IMR-90 (cell line): ENCODE measurements at regions not wholly inside any gene's neighbourhood (a gene's known extent, or its start where the extent isn't known, plus 50 kb on each side); places are given as distances from the start of the nearest gene placed in this dataset.

ENCODE experiments used
- ATAC-seq: fragments of 200-7000 bp; cut with Tn5 transposase; 2 replicates; pipeline ENCODE4 v1.9.1; 2020; ENCODE audit warnings: low read depth, mild to moderate bottlenecking, moderate library complexity
- BruUV-seq: library from RNA; stranded (reverse); fragments of 400-500 nt; replicated peaks from 2 replicates; lab custom pipeline; 2021; lab: Mats Ljungman, UMichigan
- CTCF ChIA-PET: fragments of 300-600 bp; formaldehyde crosslinking; extraction: SDS; loops from one replicate; lab custom pipeline; 2021; ENCODE audit warnings: antibody characterized with exemption; lab: Yijun Ruan, JAX
- POLR2A ChIA-PET: fragments of 300-600 bp; sonication (Branson Sonifier 250); formaldehyde crosslinking; loops from one replicate; lab custom pipeline; 2022; ENCODE audit warnings: antibody characterized with exemption; ENCODE audit not compliant: unreplicated experiment; lab: Charles Lee
- DNase-seq: peaks from one replicate; pipeline ENCODE4 v3.0.0; 2013
- H2AFZ ChIP-seq: replicated peaks from 2 replicates; pipeline ENCODE3; 2013; ENCODE audit warnings: low read length, mild to moderate bottlenecking; ENCODE audit not compliant: poor library complexity
- H2AK5ac ChIP-seq: 2 replicates; pipeline ENCODE4 v1.6.1; 2013; ENCODE audit warnings: low read depth, low read length, inconsistent platforms
- H2AK9ac ChIP-seq: replicated peaks from 2 replicates; pipeline ENCODE3; 2013; ENCODE audit warnings: mild to moderate bottlenecking, low read depth, low read length, moderate library complexity; ENCODE audit not compliant: poor library complexity
- H2BK120ac ChIP-seq: 2 replicates; pipeline ENCODE4 v1.6.1; 2013; ENCODE audit warnings: low read depth, low read length, inconsistent platforms
- H2BK15ac ChIP-seq: 3 replicates; pipeline ENCODE4 v1.6.1; 2013; ENCODE audit warnings: low read depth, low read length, inconsistent platforms
- H2BK20ac ChIP-seq: 2 replicates; pipeline ENCODE4 v1.6.1; 2013; ENCODE audit warnings: low read depth, mild to moderate bottlenecking, inconsistent platforms, low read length, moderate library complexity
- H2BK5ac ChIP-seq: 2 replicates; pipeline ENCODE4 v1.6.1; 2013; ENCODE audit warnings: mild to moderate bottlenecking, low read depth, low read length, inconsistent platforms; ENCODE audit not compliant: poor library complexity, severe bottlenecking
- H3K14ac ChIP-seq: replicated peaks from 2 replicates; pipeline ENCODE4 v1.6.1; 2013; ENCODE audit warnings: low read depth, low read length, inconsistent platforms
- H3K18ac ChIP-seq: 2 replicates; pipeline ENCODE4 v1.6.1; 2013; ENCODE audit warnings: low read depth, low read length, control low read depth
- H3K23ac ChIP-seq: 2 replicates; pipeline ENCODE4 v1.6.1; 2013; ENCODE audit warnings: low read depth, low read length, inconsistent platforms
- H3K27ac ChIP-seq: 2 replicates; pipeline ENCODE4 v1.5.1; 2013; ENCODE audit warnings: mild to moderate bottlenecking, control low read depth, low read length; ENCODE audit not compliant: insufficient read depth
- H3K27me3 ChIP-seq: 2 replicates; pipeline ENCODE4 v1.6.1; 2013; ENCODE audit warnings: low read length; ENCODE audit not compliant: control insufficient read depth, insufficient read depth
- H3K36me3 ChIP-seq: 2 replicates; pipeline ENCODE4 v1.6.1; 2013; ENCODE audit warnings: low read length, mixed read lengths; ENCODE audit not compliant: control insufficient read depth, insufficient read depth
- H3K4ac ChIP-seq: 2 replicates; pipeline ENCODE4 v1.6.1; 2013; ENCODE audit warnings: low read depth, low read length, inconsistent platforms
- H3K4me1 ChIP-seq: 2 replicates; pipeline ENCODE4 v1.6.1; 2013; ENCODE audit warnings: low read length, mixed read lengths; ENCODE audit not compliant: control insufficient read depth, insufficient read depth
- H3K4me2 ChIP-seq: 2 replicates; pipeline ENCODE4 v1.6.1; 2013; ENCODE audit warnings: low read depth, mild to moderate bottlenecking, control low read depth, low read length, moderate library complexity
- H3K4me3 ChIP-seq: 2 replicates; pipeline ENCODE4 v1.5.1; 2013; ENCODE audit warnings: low read depth, mild to moderate bottlenecking, control low read depth, low read length, moderate library complexity; ENCODE audit not compliant: insufficient read depth
- H3K56ac ChIP-seq: 2 replicates; pipeline ENCODE4 v1.6.1; 2013; ENCODE audit warnings: low read length, inconsistent platforms; ENCODE audit not compliant: insufficient read depth; ENCODE audit errors: extremely low read depth
- H3K79me1 ChIP-seq, 2 experiments: 2 replicates each; pipeline ENCODE4 v1.6.1; 2013; ENCODE audit warnings: low read length in 2 of 2, inconsistent platforms in 1 of 2, low read depth in 1 of 2
- H3K9ac ChIP-seq: 2 replicates; pipeline ENCODE4 v1.6.1; 2013; ENCODE audit warnings: low read depth, low read length, control low read depth
- H3K9me1 ChIP-seq: 2 replicates; pipeline ENCODE4 v1.6.1; 2013; ENCODE audit warnings: low read length, inconsistent platforms; ENCODE audit not compliant: insufficient read depth
- H3K9me3 ChIP-seq: 2 replicates; pipeline ENCODE4 v1.6.1; 2013; ENCODE audit warnings: low read length; ENCODE audit not compliant: control insufficient read depth, insufficient read depth
- H4K20me1 ChIP-seq: 2 replicates; pipeline ENCODE4 v1.6.1; 2013; ENCODE audit warnings: low read length, inconsistent platforms; ENCODE audit not compliant: insufficient read depth
- H4K5ac ChIP-seq: 2 replicates; pipeline ENCODE4 v1.6.1; 2013; ENCODE audit warnings: mild to moderate bottlenecking, low read depth, low read length, control low read depth
- H4K8ac ChIP-seq, 2 experiments: 2 replicates each; pipeline ENCODE4 v1.6.1; 2013; ENCODE audit warnings: low read depth in 2 of 2, low read length in 2 of 2, control low read depth in 1 of 2, inconsistent platforms in 1 of 2
- H4K91ac ChIP-seq: 2 replicates; pipeline ENCODE4 v1.6.1; 2013; ENCODE audit warnings: low read depth, low read length, inconsistent platforms; ENCODE audit not compliant: insufficient read depth
- CEBPB ChIP-seq: IDR thresholded peaks from 2 replicates; pipeline ENCODE4 v1.6.1; 2012; ENCODE audit warnings: low read depth, low read length, improper control_type of control experiment
- CHD1 ChIP-seq: IDR thresholded peaks from 2 replicates; pipeline ENCODE4 v1.6.1; 2012; ENCODE audit warnings: low read depth, low read length, improper control_type of control experiment
- ELK1 ChIP-seq: fragments of 150-350 bp; IDR thresholded peaks from 2 replicates; pipeline ENCODE4 v1.6.1; 2016; ENCODE audit warnings: low read depth, mild to moderate bottlenecking, low read length, moderate library complexity, borderline replicate concordance
- FOS ChIP-seq: fragments of 150-350 bp; IDR thresholded peaks from 2 replicates; pipeline ENCODE4 v1.6.1; 2016; ENCODE audit warnings: low read depth, low read length
- MAZ ChIP-seq: IDR thresholded peaks from 2 replicates; pipeline ENCODE4 v1.6.1; 2012; ENCODE audit warnings: low read depth, mild to moderate bottlenecking, low read length, improper control_type of control experiment, moderate library complexity, borderline replicate concordance
- POLR2A ChIP-seq: IDR thresholded peaks from 2 replicates; pipeline ENCODE4 v1.6.1; 2012; ENCODE audit warnings: mild to moderate bottlenecking, low read depth, low read length
- WGBS, 2 experiments: methylation state at CpG; one replicate each; pipeline versions ENCODE4 v1.1.5 to v1.1.7; 2013; ENCODE audit warnings: missing lambda C conversion rate in 2 of 2; ENCODE audit not compliant: insufficient read length in 1 of 2; ENCODE audit errors: extremely low coverage in 2 of 2; 5-methylcytosine and 5-hydroxymethylcytosine counted together
- dilution Hi-C: fragments of 300-500 bp; cut with HindIII; formaldehyde crosslinking; loops from one replicate; pipeline ENCODE4 v1.14.3; 2018; ENCODE audit warnings: low sequenced_read_pairs; ENCODE audit not compliant: unreplicated experiment
- in situ Hi-C: fragments of 300-500 bp; cut with MboI; formaldehyde crosslinking; loops from 3 replicates; pipeline ENCODE4 v1.14.3; 2019; ENCODE audit warnings: low sequenced_read_pairs, inconsistent platforms, mixed read lengths
- intact Hi-C: fragments of 100-400 bp; cut with micrococcal nuclease; formaldehyde crosslinking; loops from 2 replicates; pipeline ENCODE4 v1.10.0; 2022

DNA sequence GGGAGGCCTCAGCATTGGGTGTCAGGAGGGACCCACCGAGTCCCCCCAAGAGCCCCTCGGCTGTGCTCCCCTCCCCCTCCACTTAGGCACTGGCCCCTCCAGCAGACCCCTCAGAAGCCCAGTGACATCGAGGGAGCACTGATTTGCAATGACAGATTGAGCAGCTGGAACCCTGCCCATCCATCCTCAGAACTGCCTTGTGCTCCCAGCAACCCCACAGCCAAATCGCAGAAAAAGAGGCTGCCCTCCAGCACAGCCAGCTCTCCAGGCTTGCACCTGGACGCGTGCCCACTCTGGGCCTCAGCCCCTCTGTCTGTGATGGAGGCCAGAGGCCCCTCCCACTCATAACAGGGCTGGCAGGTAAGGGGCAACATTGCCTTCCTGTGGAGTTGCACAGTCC lies 123.2 kb upstream of the VSTM2B start:
- ATAC-seq (no peak), DNase-seq (no peak)
- H3K9me3 ChIP-seq = peaks cover 6% of the 10 kb centered on the region; the same call in 1 of the 2 replicates
- ChIA-PET CTCF (no interaction called here), POLR2A (no interaction called here)
- no peak overlapping the region for H3K23ac ChIP-seq
- H3K4me3 ChIP-seq = no peak overlapping the region
- H2AFZ ChIP-seq = no peak overlapping the region
- 17% methylated on average over 2 of the region's 6 CpGs; no CpG with 5 or more reads in 1 of the 2 experiments for WGBS, 2 experiments
- no peak for TF ChIP-seq FOS
- no peak for TF ChIP-seq POLR2A
- TF ChIP-seq CEBPB = no peak
- no peak for TF ChIP-seq ELK1
- no peak for TF ChIP-seq CHD1
- TF ChIP-seq MAZ = no peak
- no peak overlapping the region for H4K5ac ChIP-seq
- no peak overlapping the region for H4K8ac ChIP-seq
- H3K27ac ChIP-seq = no peak overlapping the region
- H3K9me1 ChIP-seq = no peaks in the 10 kb centered on the region
- intact Hi-C loops = no loop called here
- H2AK9ac ChIP-seq = no peak overlapping the region
- H2BK120ac ChIP-seq = no peak overlapping the region
- H3K14ac ChIP-seq = no peak overlapping the region
- no peaks in the 10 kb centered on the region for H3K79me1 ChIP-seq
- H3K56ac ChIP-seq = no peak overlapping the region
- dilution Hi-C loops = no loop called here
- in situ Hi-C loops = no loop called here
- no peaks in the 10 kb centered on the region for H3K27me3 ChIP-seq
- H4K20me1 ChIP-seq = no peaks in the 10 kb centered on the region
- H4K91ac ChIP-seq = no peak overlapping the region
- no peak overlapping the region for H3K4ac ChIP-seq
- H3K36me3 ChIP-seq = no peaks in the 10 kb centered on the region
- no peak overlapping the region for H2BK5ac ChIP-seq
- H2BK15ac ChIP-seq = no peak overlapping the region
- H3K4me1 ChIP-seq = no peaks in the 10 kb centered on the region
- no TSS peak for BruUV-seq
- H2AK5ac ChIP-seq = no peak overlapping the region
- no peak overlapping the region for H2BK20ac ChIP-seq
- H3K4me2 ChIP-seq = no peak overlapping the region
- H3K18ac ChIP-seq = no peak overlapping the region
- no peak overlapping the region for H3K9ac ChIP-seq
